Esophagus muscularis mucosa (tissue), 4 donors: ENCODE measurements at regions not wholly inside any gene's neighbourhood (a gene's known extent, or its start where the extent isn't known, plus 50 kb on each side); places are given as distances from the start of the nearest gene placed in this dataset.

Source experiments
- DNase-seq: peaks from one replicate; pipeline ENCODE4 v3.0.0-alpha.2; 2017; ENCODE audit errors: extremely low spot score
- H3K27ac ChIP-seq, 4 donors: fragments of 200-600 bp; sonication (generic); replicated peaks in 1 of 4; 1 replicate in 3 of 4; 2 replicates in 1 of 4; pipeline ENCODE4 v1.5.1; 2016 to 2019; ENCODE audit warnings: mild to moderate bottlenecking in 1 of 4
- H3K27me3 ChIP-seq, 4 donors: fragments of 200-600 bp; sonication (generic); one replicate each; pipeline versions ENCODE4 v1.5.1 to v1.6.0; 2016 to 2019
- H3K36me3 ChIP-seq, 4 donors: fragments of 200-600 bp; sonication (generic); one replicate each; pipeline ENCODE4 v1.5.1; 2016 to 2019
- H3K4me1 ChIP-seq, 4 donors: fragments of 200-600 bp; sonication (generic); one replicate each; pipeline ENCODE4 v1.5.1; 2016 to 2019
- H3K4me3 ChIP-seq, 4 donors: fragments of 200-600 bp; sonication (generic); 1 replicate in 2 of 4; 2 replicates in 2 of 4; pipeline ENCODE4 v1.5.1; 2016 to 2019; ENCODE audit warnings: mild to moderate bottlenecking in 4 of 4, moderate library complexity in 1 of 4
- H3K9me3 ChIP-seq, 4 donors: fragments of 200-600 bp; sonication (generic); 1 replicate in 3 of 4; 2 replicates in 1 of 4; pipeline ENCODE4 v1.5.1; 2016 to 2019
- CTCF ChIP-seq, 3 experiments: fragments of 200-600 bp in 2 of 3; fragments of 450-650 bp in 1 of 3; sonication (generic) in 2 of 3; IDR thresholded peaks; one replicate each; pipeline ENCODE4 v1.5.1; 2017 to 2019; ENCODE audit warnings: antibody characterized with exemption in 3 of 3, mild to moderate bottlenecking in 2 of 3, moderate library complexity in 1 of 3
- EP300 ChIP-seq: sonication (generic); formaldehyde crosslinking; IDR thresholded peaks from one replicate; pipeline ENCODE4 v1.6.1; 2017; ENCODE audit warnings: antibody characterized with exemption
- POLR2A ChIP-seq: fragments of 450-650 bp; IDR thresholded peaks from one replicate; pipeline ENCODE4 v1.6.1; 2017; ENCODE audit warnings: antibody characterized with exemption, moderate library complexity, mild to moderate bottlenecking, low read depth
- POLR2AphosphoS5 ChIP-seq, 2 donors: sonication (generic); formaldehyde crosslinking; IDR thresholded peaks; one replicate each; pipeline ENCODE4 v1.6.1; 2017; ENCODE audit warnings: antibody characterized with exemption in 2 of 2
- WGBS: methylation state at CpG from one replicate; pipeline ENCODE4 v1.1.5; 2018; 5-methylcytosine and 5-hydroxymethylcytosine counted together
- intact Hi-C: fragments of 100-400 bp; cut with DNase I; formaldehyde crosslinking; loops from one replicate; pipeline ENCODE4 v1.15.1; 2023

- Histone ChIP-seq H3K9me3 (no peaks in the 10 kb centered on the region), H3K27ac (no peak overlapping the region), H3K4me3 (no peak overlapping the region), H3K36me3 (no peaks in the 10 kb centered on the region), H3K4me1 (no peaks in the 10 kb centered on the region), H3K27me3 (no peaks in the 10 kb centered on the region)
- 90% methylated on average over 16 of the region's 16 CpGs for WGBS
- DNase-seq: no peak
- TF ChIP-seq CTCF (IDR thresholded peaks at IDR 0.05): no peak
- no peak for TF ChIP-seq POLR2A
- TF ChIP-seq POLR2AphosphoS5 (IDR thresholded peaks at IDR 0.05): no peak
- TF ChIP-seq EP300: no peak
- intact Hi-C loops: no loop called here
Measured at GRCh38 chr10:10462151-10462941, 555.3 kb upstream of the CELF2 start.

GRCh38 chr10:10471758-10472157, 545.9 kb upstream of the CELF2 start:
- no peak for DNase-seq
- Histone ChIP-seq H3K4me1 (no peaks in the 10 kb centered on the region), H3K27me3 (no peaks in the 10 kb centered on the region), H3K9me3 (peaks cover 0 to 14% (median 5%) of the 10 kb centered on the region in 4 donors), H3K36me3 (no peaks in the 10 kb centered on the region), H3K27ac (no peak overlapping the region), H3K4me3 (no peak overlapping the region)
- intact Hi-C loops: no loop called here
- TF ChIP-seq CTCF (IDR thresholded peaks at IDR 0.05) (no peak), POLR2AphosphoS5 (IDR thresholded peaks at IDR 0.05) (no peak), POLR2A (no peak), EP300 (no peak)
- WGBS: 86% methylated on average over 1 of the region's 1 CpG

GRCh38 chr10:10475812-10476211, 541.9 kb upstream of the CELF2 start:
- Histone ChIP-seq H3K9me3 (peaks cover 0 to 14% (median 5%) of the 10 kb centered on the region in 4 donors), H3K27me3 (no peaks in the 10 kb centered on the region), H3K27ac (no peak overlapping the region), H3K4me3 (no peak overlapping the region), H3K4me1 (no peaks in the 10 kb centered on the region), H3K36me3 (no peaks in the 10 kb centered on the region)
- no peak for TF ChIP-seq CTCF (IDR thresholded peaks at IDR 0.05)
- no peak for DNase-seq
- 72% methylated on average over 2 of the region's 2 CpGs for WGBS
- intact Hi-C loops: no loop called here

GRCh38 chr10:10477844-10478243, 539.8 kb upstream of the CELF2 start:
- H3K4me3 ChIP-seq: no peak overlapping the region
- 54% methylated on average over 2 of the region's 2 CpGs for WGBS
- DNase-seq: no peak
- intact Hi-C loops: no loop called here
- H3K9me3 ChIP-seq: peaks cover 0 to 4% (median 0%) of the 10 kb centered on the region in 4 donors
- H3K27me3 ChIP-seq: no peaks in the 10 kb centered on the region
- H3K36me3 ChIP-seq: no peaks in the 10 kb centered on the region
- H3K27ac ChIP-seq: no peak overlapping the region
- TF ChIP-seq CTCF (IDR thresholded peaks at IDR 0.05) (no peak), EP300 (no peak), POLR2A (no peak), POLR2AphosphoS5 (IDR thresholded peaks at IDR 0.05) (no peak)
- no peaks in the 10 kb centered on the region for H3K4me1 ChIP-seq

GRCh38 chr10:10479465-10479864, 538.2 kb upstream of the CELF2 start:
- Histone ChIP-seq H3K4me3 (no peak overlapping the region), H3K27ac (no peak overlapping the region), H3K4me1 (no peaks in the 10 kb centered on the region), H3K36me3 (no peaks in the 10 kb centered on the region), H3K27me3 (no peaks in the 10 kb centered on the region), H3K9me3 (no peaks in the 10 kb centered on the region)
- TF ChIP-seq POLR2A (no peak), POLR2AphosphoS5 (IDR thresholded peaks at IDR 0.05) (no peak), EP300 (no peak), CTCF (IDR thresholded peaks at IDR 0.05) (no peak)
- intact Hi-C loops: no loop called here
- whole genome bisulfite sequencing: 85% methylated on average over 9 of the region's 9 CpGs
- no peak for DNase-seq
